ENCODE measurements at regions not wholly inside any gene's neighbourhood (a gene's known extent, or its start where the extent isn't known, plus 50 kb on each side); places are given as distances from the start of the nearest gene placed in this dataset.
"Not testable (repeated sequence)": the region's sequence is repeated elsewhere in the genome, so short reads cannot be mapped to it uniquely, and the experiment has no call there.

DNA sequence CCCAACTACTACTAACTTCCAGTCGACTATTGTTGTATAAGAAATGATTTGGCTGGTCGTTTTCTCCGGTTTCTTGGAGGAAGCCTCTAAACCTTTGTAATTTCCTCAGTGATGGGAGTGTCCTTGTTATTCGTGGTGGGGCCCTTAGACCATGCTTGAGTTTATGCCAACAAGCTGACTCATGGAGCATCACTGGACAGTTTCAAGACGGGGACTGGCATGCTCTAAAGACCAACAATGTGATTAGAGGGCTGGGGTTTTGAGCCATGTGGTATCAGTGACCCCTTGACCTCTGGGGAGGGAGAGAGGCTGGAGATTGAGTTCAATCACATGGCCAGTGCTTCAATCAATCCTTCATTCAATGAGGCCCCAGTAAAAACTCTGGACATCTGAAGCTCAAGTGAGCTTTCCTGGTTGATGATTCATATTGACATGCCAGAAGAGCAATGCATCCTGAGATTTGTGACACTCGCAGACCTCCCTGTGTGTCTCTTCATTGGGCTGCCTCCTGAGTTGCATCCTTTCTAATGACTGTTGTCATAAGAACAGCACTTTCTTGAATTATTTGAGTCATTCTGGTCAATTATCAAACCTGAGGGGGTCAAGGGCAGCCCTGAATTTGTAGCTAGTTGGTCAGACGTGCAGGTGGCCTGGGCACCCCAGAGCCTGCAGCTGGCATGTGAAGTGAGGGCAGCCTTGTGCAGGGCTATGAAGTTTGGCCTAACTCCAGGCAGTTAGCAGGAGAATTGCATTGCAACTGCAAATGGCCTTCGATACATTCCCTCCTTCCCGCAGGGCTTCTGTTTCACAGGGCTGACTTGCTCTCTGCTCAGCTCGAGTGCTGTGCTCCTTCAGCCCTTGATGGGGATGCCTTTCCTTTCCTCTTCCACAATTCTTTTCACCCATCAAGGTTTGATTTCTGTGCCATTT, 246.5 kb downstream of the FGF9 start:
- H3K4me1 ChIP-seq: no peaks in the 10 kb centered on the region
- peak; percentile 52 for DNase-seq
- H3K36me3 ChIP-seq (ENCODE audit: low read depth, missing control alignments): no peaks in the 10 kb centered on the region
- no peak overlapping the region for H3K4me3 ChIP-seq
- intact Hi-C loops (cut with DNase I; ENCODE audit: low total_unique reads): no loop called here
- no peaks in the 10 kb centered on the region for H3K9me3 ChIP-seq
- no peak overlapping the region for H3K27ac ChIP-seq
- H3K27me3 ChIP-seq: no peaks in the 10 kb centered on the region
- TF ChIP-seq, protein P1, sequence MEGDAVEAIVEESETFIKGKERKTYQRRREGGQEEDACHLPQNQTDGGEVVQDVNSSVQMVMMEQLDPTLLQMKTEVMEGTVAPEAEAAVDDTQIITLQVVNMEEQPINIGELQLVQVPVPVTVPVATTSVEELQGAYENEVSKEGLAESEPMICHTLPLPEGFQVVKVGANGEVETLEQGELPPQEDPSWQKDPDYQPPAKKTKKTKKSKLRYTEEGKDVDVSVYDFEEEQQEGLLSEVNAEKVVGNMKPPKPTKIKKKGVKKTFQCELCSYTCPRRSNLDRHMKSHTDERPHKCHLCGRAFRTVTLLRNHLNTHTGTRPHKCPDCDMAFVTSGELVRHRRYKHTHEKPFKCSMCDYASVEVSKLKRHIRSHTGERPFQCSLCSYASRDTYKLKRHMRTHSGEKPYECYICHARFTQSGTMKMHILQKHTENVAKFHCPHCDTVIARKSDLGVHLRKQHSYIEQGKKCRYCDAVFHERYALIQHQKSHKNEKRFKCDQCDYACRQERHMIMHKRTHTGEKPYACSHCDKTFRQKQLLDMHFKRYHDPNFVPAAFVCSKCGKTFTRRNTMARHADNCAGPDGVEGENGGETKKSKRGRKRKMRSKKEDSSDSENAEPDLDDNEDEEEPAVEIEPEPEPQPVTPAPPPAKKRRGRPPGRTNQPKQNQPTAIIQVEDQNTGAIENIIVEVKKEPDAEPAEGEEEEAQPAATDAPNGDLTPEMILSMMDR (IDR thresholded peaks at IDR 0.05): no peak
- TF ChIP-seq POLR2A (IDR thresholded peaks at IDR 0.05): no peak
- 64 to 72% methylated on average over 10 of the region's 10 CpGs for WGBS, 2 donors

DNA sequence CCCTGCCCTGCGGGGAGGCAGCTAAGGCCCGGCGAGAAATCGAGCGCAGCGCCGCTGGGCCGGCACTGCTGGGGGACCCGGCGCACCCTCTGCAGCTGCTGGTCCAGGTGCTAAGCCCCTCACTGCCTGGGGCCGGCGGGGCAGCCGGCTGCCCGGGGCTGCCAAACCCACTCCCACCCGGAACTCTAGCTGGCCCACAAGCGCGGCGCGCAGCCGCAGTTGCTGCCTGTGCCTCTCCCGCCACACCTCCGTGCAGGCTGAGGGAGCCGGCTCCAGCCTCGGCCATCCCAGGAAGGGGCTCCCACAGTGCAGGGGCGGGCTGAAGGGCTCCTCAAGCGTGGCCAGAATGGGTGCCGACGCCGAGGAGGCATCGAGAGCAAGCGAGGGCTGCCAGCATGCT, 249.9 kb downstream of the FGF9 start:
- 75% methylated on average over 27 of the region's 31 CpGs; no CpG with 5 or more reads in 1 of the 2 donors for whole genome bisulfite sequencing, 2 donors
- H3K9me3 ChIP-seq; H3K4me1 ChIP-seq; intact Hi-C loops (cut with DNase I; ENCODE audit: low total_unique reads); H3K27ac ChIP-seq; H3K27me3 ChIP-seq; H3K36me3 ChIP-seq (ENCODE audit: low read depth, missing control alignments): not testable (repeated sequence)
- H3K4me3 ChIP-seq: peak overlapping the region; percentile 21 to 35
- peak; percentile 38 for DNase-seq

DNA sequence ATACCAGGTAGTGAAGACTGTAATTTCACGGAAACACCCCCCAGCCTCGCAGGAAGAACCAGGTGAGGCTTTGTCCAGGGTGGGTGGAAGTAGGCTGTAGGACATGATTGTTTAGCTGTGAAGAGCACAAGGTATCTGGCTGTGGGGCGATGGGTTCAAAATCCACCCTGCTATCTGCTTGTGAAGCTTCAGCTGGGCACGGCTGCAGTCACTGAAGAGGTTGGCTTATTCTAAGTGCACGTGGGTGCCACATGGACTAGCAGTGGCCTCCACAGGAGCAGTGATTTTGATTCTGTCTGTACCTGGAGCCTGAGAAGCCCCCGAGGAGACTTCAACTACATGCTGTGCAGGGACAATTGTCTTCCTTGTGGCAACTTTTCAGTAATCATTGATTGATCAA, 254.1 kb downstream of the FGF9 start:
- Histone ChIP-seq H3K36me3 (ENCODE audit: low read depth, missing control alignments) (no peaks in the 10 kb centered on the region), H3K27ac (no peak overlapping the region), H3K9me3 (no peaks in the 10 kb centered on the region), H3K4me3 (no peak overlapping the region), H3K4me1 (no peaks in the 10 kb centered on the region), H3K27me3 (no peaks in the 10 kb centered on the region)
- intact Hi-C loops (cut with DNase I; ENCODE audit: low total_unique reads): no loop called here
- WGBS, 2 donors: 92 to 94% methylated on average over 6 of the region's 6 CpGs
- no peak for TF ChIP-seq POLR2A (IDR thresholded peaks at IDR 0.05)
- TF ChIP-seq, protein P1 (IDR thresholded peaks at IDR 0.05): no peak
- no peak for DNase-seq

DNA sequence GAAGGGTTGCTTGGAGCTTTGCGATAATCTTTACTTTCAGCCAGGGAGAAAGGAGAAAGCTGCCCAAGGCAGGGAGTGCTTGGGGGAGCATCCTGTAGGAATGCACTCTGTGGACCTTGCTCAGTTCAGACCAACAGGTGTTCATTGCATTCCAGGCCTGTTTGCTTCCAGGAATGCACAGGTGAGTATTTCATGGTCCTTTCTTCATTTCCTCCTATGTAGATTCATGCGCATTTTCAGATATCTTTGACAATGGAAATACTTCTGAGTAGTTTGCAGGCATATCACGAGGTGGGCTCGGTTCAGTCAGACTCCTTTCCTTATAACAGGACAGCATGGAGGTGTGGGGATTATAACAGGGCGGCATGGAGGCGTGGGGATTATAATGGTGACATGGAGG, 254.8 kb downstream of the FGF9 start:
- WGBS, 2 donors: 84 to 91% methylated on average over 6 of the region's 6 CpGs
- TF ChIP-seq, protein P1 (IDR thresholded peaks at IDR 0.05): no peak
- no peak for TF ChIP-seq POLR2A (IDR thresholded peaks at IDR 0.05)
- Histone ChIP-seq H3K36me3 (ENCODE audit: low read depth, missing control alignments) (no peaks in the 10 kb centered on the region), H3K9me3 (no peaks in the 10 kb centered on the region), H3K27me3 (no peaks in the 10 kb centered on the region), H3K27ac (no peak overlapping the region), H3K4me1 (no peaks in the 10 kb centered on the region), H3K4me3 (no peak overlapping the region)
- DNase-seq: no peak
- intact Hi-C loops (cut with DNase I; ENCODE audit: low total_unique reads): no loop called here

DNA sequence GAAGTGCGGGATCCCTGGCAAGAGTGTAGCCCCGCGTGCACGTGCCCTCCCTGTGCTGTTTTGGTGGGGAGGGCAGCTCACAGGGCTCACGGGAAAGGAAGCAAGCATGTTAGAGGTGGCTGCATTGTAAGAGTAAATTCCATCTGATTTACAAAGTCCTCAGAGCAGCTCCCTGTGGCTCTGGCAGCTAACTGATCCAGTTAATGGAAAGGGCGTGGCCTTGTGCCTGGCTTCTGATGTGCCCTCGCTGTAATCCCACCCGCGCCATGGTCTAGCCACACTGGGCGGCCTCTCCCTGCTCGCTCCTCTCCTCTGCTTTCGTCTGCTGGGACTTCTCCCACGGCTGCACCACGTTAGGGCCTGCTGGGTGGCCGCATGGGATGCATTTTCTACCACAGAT, 258.5 kb downstream of the FGF9 start:
- intact Hi-C loops (cut with DNase I; ENCODE audit: low total_unique reads): no loop called here
- Histone ChIP-seq H3K4me3 (no peak overlapping the region), H3K27ac (no peak overlapping the region), H3K36me3 (ENCODE audit: low read depth, missing control alignments) (no peaks in the 10 kb centered on the region), H3K4me1 (no peaks in the 10 kb centered on the region), H3K27me3 (no peaks in the 10 kb centered on the region), H3K9me3 (no peaks in the 10 kb centered on the region)
- whole genome bisulfite sequencing, 2 donors: 83 to 84% methylated on average over 11 to 15 of the region's 15 CpGs
- no peak for DNase-seq
- no peak for TF ChIP-seq POLR2A (IDR thresholded peaks at IDR 0.05)
- TF ChIP-seq, protein P1 (IDR thresholded peaks at IDR 0.05): no peak

All from testis (tissue), 2 donors.